ENCODE measurements at regions not wholly inside any gene's neighbourhood (a gene's known extent, or its start where the extent isn't known, plus 50 kb on each side); places are given as distances from the start of the nearest gene placed in this dataset.

- TF ChIP-seq CTCF (IDR thresholded peaks at IDR 0.05) = no peak
- no peak for TF ChIP-seq POLR2A (IDR thresholded peaks at IDR 0.05)
Observed at GRCh38 chr6:113620386-113620785, 236.8 kb upstream of the MARCKS start.

All from esophagus squamous epithelium (tissue), 4 donors.